PFSK-1 (cell line): ENCODE measurements at regions not wholly inside any gene's neighbourhood (a gene's known extent, or its start where the extent isn't known, plus 50 kb on each side); places are given as distances from the start of the nearest gene placed in this dataset.

Source experiments
- FOXP2 ChIP-seq: optimal IDR thresholded peaks from 2 replicates; pipeline ENCODE3; 2011; ENCODE audit warnings: borderline replicate concordance, control low read depth, inconsistent platforms; ENCODE audit not compliant: insufficient read depth; ENCODE audit errors: extremely low read length, extremely low read depth
- POLR2AphosphoS5 ChIP-seq: IDR thresholded peaks from 2 replicates; pipeline ENCODE4 v1.6.1; 2012; ENCODE audit warnings: low read depth, mild to moderate bottlenecking, control low read depth, low read length, moderate library complexity
- REST ChIP-seq, 2 experiments: IDR thresholded peaks; 2 replicates each; pipeline versions ENCODE4 v1.6.1 to v1.8.0; 2011 to 2012; ENCODE audit warnings: low read depth in 2 of 2, low read length in 2 of 2, control low read depth in 1 of 2, inconsistent platforms in 1 of 2, mild to moderate bottlenecking in 1 of 2, moderate library complexity in 1 of 2; ENCODE audit not compliant: insufficient read depth in 1 of 2
- SIN3A ChIP-seq: IDR thresholded peaks from 2 replicates; pipeline ENCODE4 v1.6.1; 2012; ENCODE audit warnings: mild to moderate bottlenecking, low read length, moderate library complexity, borderline replicate concordance; ENCODE audit not compliant: insufficient read depth
- TAF1 ChIP-seq: IDR thresholded peaks from 2 replicates; pipeline ENCODE4 v1.6.1; 2012; ENCODE audit warnings: low read length, control low read depth, borderline replicate concordance; ENCODE audit not compliant: insufficient read depth

- TF ChIP-seq REST (IDR thresholded peaks at IDR 0.05; ENCODE audit: insufficient read depth in 1 of 2, low read depth in 2 of 2, low read length in 2 of 2) (no peak), SIN3A (no peak)
Observed at GRCh38 chr5:33309068-33309467, 131.7 kb upstream of the TARS1 start.

- no peak for TF ChIP-seq TAF1
- TF ChIP-seq SIN3A = no peak
- no peak for TF ChIP-seq FOXP2
- TF ChIP-seq POLR2AphosphoS5 = no peak
Observed at GRCh38 chr5:33309536-33310345, 131.0 kb upstream of the TARS1 start.

- TF ChIP-seq FOXP2 (no peak), TAF1 (no peak), SIN3A (no peak), POLR2AphosphoS5 (no peak), REST (IDR thresholded peaks at IDR 0.05; ENCODE audit: insufficient read depth in 1 of 2, low read depth in 2 of 2, low read length in 2 of 2) (no peak)
Observed at GRCh38 chr5:33310451-33310850, 130.3 kb upstream of the TARS1 start.

GRCh38 chr5:33311893-33312292 is 128.9 kb upstream of the TARS1 start:
- no peak for TF ChIP-seq TAF1
- no peak for TF ChIP-seq REST (IDR thresholded peaks at IDR 0.05; ENCODE audit: insufficient read depth in 1 of 2, low read depth in 2 of 2, low read length in 2 of 2)
- TF ChIP-seq SIN3A = no peak
- TF ChIP-seq POLR2AphosphoS5 = no peak
- no peak for TF ChIP-seq FOXP2

GRCh38 chr5:33312571-33313549 is 127.9 kb upstream of the TARS1 start:
- TF ChIP-seq FOXP2 (no peak), TAF1 (no peak), REST (IDR thresholded peaks at IDR 0.05; ENCODE audit: insufficient read depth in 1 of 2, low read depth in 2 of 2, low read length in 2 of 2) (no peak), SIN3A (no peak)
